ENCODE measurements at regions not wholly inside any gene's neighbourhood (a gene's known extent, or its start where the extent isn't known, plus 50 kb on each side); places are given as distances from the start of the nearest gene placed in this dataset.

DNA sequence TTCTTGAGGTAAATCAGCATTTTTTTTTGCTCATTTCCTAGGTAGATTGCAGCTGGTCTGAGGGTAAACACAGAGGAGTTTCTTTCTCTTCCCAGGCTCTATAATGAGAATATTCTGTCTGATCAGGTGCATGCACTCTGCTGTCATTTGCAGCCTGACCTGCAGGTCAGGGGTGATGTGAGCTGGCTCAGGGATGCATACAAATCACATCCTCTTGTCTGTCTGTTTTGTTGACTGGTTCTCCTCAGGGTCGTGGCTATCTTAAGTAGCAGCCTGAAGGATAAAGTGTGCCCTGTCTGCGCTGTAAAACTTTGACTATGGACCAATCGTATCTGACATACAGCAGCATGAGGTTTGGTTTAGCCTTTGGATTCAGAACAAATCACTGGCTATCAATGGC is 183.4 kb upstream of the POU3F2 start:
- TF ChIP-seq CTCF (IDR thresholded peaks at IDR 0.05), result no peak
- TF ChIP-seq POLR2A (IDR thresholded peaks at IDR 0.05), result no peak
- no peak for TF ChIP-seq POLR2AphosphoS5 (IDR thresholded peaks at IDR 0.05)

Measured in gastroesophageal sphincter (tissue), 3 donors.